Myocyte (in vitro differentiated cells): ENCODE measurements at regions not wholly inside any gene's neighbourhood (a gene's known extent, or its start where the extent isn't known, plus 50 kb on each side); places are given as distances from the start of the nearest gene placed in this dataset.
"Not testable (repeated sequence)": the region's sequence is repeated elsewhere in the genome, so short reads cannot be mapped to it uniquely, and the experiment has no call there.

Experiments used
- DNase-seq: peaks from one replicate; pipeline ENCODE4 v3.0.0-alpha.2; 2012; ENCODE audit warnings: low read depth

DNA sequence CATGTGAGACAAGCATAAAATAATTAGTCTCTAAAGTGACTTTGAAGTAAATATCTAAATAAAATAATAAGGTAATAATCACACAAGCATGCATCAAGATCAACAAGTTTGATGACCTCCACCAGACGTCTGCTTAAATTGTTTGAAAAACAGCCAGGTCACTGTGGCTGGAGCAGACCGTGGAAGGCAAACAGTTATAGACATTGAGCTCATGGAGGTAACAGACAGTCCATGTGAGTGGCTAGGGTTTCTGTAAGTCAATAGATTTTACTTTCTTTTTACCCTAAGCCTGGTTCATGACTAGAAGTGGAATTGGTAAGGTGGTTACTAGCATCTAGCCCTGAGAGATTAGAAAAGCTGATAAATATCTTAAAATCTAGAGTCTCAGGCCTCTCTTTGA is 50.4 kb upstream of the CDY2A start:
- not testable (repeated sequence) for DNase-seq

DNA sequence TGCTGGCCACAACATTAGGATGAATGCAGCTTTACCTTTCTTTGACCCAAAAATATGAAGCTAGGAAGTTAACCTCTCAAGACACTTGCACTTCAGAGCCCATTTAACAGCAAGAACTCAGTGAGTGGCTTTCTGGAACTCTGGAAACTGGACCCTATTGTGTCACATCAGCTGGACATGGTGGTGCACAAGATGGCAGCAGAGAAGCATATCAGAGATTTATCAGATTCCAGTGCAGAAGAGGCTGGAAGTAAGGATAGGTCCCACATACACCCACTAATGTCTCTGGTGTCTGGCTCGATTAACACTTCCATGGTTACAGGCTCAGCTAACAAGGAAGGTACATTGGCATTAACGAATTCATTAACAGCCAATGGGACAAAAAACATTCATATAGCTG is 72.2 kb upstream of the CDY2B start:
- peak; percentile 30 for DNase-seq

DNA sequence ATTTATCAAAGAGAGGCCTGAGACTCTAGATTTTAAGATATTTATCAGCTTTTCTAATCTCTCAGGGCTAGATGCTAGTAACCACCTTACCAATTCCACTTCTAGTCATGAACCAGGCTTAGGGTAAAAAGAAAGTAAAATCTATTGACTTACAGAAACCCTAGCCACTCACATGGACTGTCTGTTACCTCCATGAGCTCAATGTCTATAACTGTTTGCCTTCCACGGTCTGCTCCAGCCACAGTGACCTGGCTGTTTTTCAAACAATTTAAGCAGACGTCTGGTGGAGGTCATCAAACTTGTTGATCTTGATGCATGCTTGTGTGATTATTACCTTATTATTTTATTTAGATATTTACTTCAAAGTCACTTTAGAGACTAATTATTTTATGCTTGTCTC is 50.4 kb upstream of the CDY2B start:
- not testable (repeated sequence) for DNase-seq
